Heart left ventricle (tissue), 16 donors: ENCODE measurements at regions not wholly inside any gene's neighbourhood (a gene's known extent, or its start where the extent isn't known, plus 50 kb on each side); places are given as distances from the start of the nearest gene placed in this dataset.
A peak's percentile ranks its signal among the peaks of the same experiment; 100 is the strongest.

Experiments
- ATAC-seq, 4 donors: fragments of 200-7000 bp; cut with Tn5 transposase; one replicate each; pipeline ENCODE4 v1.9.1; 2020 to 2022; ENCODE audit warnings: moderate library complexity in 4 of 4, mild to moderate bottlenecking in 3 of 4, moderate number of reproducible peaks in 1 of 4
- DNase-seq, 5 donors: peaks; one replicate each; pipeline ENCODE4 v3.0.0-alpha.2; 2020
- H3K27ac ChIP-seq, 12 donors: fragments of 200-600 bp; sonication (generic) in 4 of 12; one replicate each; pipeline versions ENCODE4 v1.5.0 to v1.8.0; 2016 to 2022; ENCODE audit warnings: mild to moderate bottlenecking in 2 of 12
- H3K27me3 ChIP-seq, 9 donors: fragments of 200-600 bp; sonication (generic) in 2 of 9; one replicate each; pipeline versions ENCODE4 v1.5.1 to v1.8.0; 2016 to 2022; ENCODE audit warnings: mild to moderate bottlenecking in 3 of 9
- H3K36me3 ChIP-seq, 9 donors: fragments of 200-600 bp; sonication (generic) in 2 of 9; one replicate each; pipeline versions ENCODE4 v1.5.0 to v1.8.0; 2018 to 2022; ENCODE audit warnings: mild to moderate bottlenecking in 2 of 9
- H3K4me1 ChIP-seq, 12 donors: fragments of 200-600 bp; sonication (generic) in 4 of 12; one replicate each; pipeline versions ENCODE4 v1.5.0 to v1.8.0; 2016 to 2022; ENCODE audit warnings: mild to moderate bottlenecking in 3 of 12
- H3K4me3 ChIP-seq, 12 donors: fragments of 200-600 bp; sonication (generic) in 4 of 12; one replicate each; pipeline versions ENCODE4 v1.5.0 to v1.8.0; 2017 to 2022; ENCODE audit warnings: mild to moderate bottlenecking in 9 of 12, moderate library complexity in 4 of 12
- H3K9me3 ChIP-seq, 12 donors: fragments of 200-600 bp; sonication (generic) in 4 of 12; one replicate each; pipeline versions ENCODE4 v1.5.0 to v1.8.0; 2016 to 2022; ENCODE audit warnings: mild to moderate bottlenecking in 1 of 12
- POLR2A ChIP-seq, 2 donors: fragments of 450-650 bp; IDR thresholded peaks; one replicate each; pipeline ENCODE4 v1.6.1; 2017; ENCODE audit warnings: antibody characterized with exemption in 2 of 2, mild to moderate bottlenecking in 2 of 2, moderate library complexity in 2 of 2
- WGBS, 4 donors: extraction: QIAGEN DNeasy Blood & Tissue Kit in 2 of 4; methylation state at CpG; one replicate each; pipeline versions ENCODE4 v1.1.5 to v1.1.7; 2013 to 2018; 5-methylcytosine and 5-hydroxymethylcytosine counted together
- intact Hi-C, 10 donors: fragments of 100-400 bp; cut with DNase I; formaldehyde crosslinking; loops; one replicate each; pipeline versions ENCODE4 v1.11.1 to v1.14.2; 2022
- TF ChIP-seq, protein P1 (sequence below), 12 donors: fragments of 200-600 bp; sonication (generic) in 4 of 12; IDR thresholded peaks; one replicate each; pipeline versions ENCODE4 v1.5.0 to v1.8.0; 2018 to 2022; ENCODE audit warnings: antibody characterized with exemption in 12 of 12, mild to moderate bottlenecking in 5 of 12
- donor health status: ischemic (EF 13 %, LVEDD 7.1; RV severe dilation, severe dysfunction).
- donor health status: healthy with polysubstance abuse.
- donor health status: DM: no; HTN: yes; CAD: no.
- donor health status: DM: no; HTN: no; CAD: no.
- donor health status: ischemic (EF 25% LVEDD 6.9; RV normal size, moderate dysfunction).
- donor health status: ischemic (EF 25% LVEDD 5.7; RV mildly dilated, moderate dysfunction).
- donor health status: healthy.
- donor health status: DM: yes; HTN: yes; CAD: no.
- donor health status: ischemic (EF 35%, LVEDD 5.7; RV mildly dilated, moderate dysfunction).
- donor health status: nonischemic (EF 11% LVEDD 7.7; RV severe dilation, severe dysfunction).
- donor health status: DM: yes; HTN: yes; CAD: no.
- donor health status: PGD.
- donor health status: ischemic (EF 29% LVEDD 5.4; RV normal size, mild dysfunction).
- donor health status: nonischemic (EF 23%, LVEDD 6.1; RV moderate dilation, normal function).

DNA sequence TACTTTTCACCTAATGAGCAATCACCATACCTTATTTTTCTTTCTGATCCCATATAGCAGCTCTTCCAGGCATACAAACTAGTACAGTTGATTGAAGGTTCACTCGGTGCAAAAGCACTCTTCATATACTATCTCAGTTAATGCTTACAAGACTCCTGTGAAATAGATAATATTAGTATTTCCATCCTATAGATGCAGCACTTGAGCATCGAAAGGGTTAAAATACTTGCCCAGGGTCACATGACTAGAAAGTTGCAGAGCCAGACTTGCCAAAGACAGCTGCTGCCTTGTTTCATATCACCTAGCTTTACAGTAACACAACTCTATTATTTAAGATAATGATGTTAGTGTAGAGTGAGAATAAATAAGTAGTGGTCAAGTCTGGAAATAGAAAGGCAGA lies 466.0 kb upstream of the TNP1 start:
- no peaks in the 10 kb centered on the region for H3K36me3 ChIP-seq
- DNase-seq (no peak), ATAC-seq (peak in 1 of 4 donors; percentile 22)
- TF ChIP-seq, protein P1, sequence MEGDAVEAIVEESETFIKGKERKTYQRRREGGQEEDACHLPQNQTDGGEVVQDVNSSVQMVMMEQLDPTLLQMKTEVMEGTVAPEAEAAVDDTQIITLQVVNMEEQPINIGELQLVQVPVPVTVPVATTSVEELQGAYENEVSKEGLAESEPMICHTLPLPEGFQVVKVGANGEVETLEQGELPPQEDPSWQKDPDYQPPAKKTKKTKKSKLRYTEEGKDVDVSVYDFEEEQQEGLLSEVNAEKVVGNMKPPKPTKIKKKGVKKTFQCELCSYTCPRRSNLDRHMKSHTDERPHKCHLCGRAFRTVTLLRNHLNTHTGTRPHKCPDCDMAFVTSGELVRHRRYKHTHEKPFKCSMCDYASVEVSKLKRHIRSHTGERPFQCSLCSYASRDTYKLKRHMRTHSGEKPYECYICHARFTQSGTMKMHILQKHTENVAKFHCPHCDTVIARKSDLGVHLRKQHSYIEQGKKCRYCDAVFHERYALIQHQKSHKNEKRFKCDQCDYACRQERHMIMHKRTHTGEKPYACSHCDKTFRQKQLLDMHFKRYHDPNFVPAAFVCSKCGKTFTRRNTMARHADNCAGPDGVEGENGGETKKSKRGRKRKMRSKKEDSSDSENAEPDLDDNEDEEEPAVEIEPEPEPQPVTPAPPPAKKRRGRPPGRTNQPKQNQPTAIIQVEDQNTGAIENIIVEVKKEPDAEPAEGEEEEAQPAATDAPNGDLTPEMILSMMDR (IDR thresholded peaks at IDR 0.05), result no peak
- no peak for TF ChIP-seq POLR2A (IDR thresholded peaks at IDR 0.05)
- peaks cover 0 to 30% (median 0%) of the 10 kb centered on the region in 12 donors for H3K4me1 ChIP-seq
- no peak overlapping the region for H3K27ac ChIP-seq
- peaks cover 0 to 14% (median 0%) of the 10 kb centered on the region in 12 donors for H3K9me3 ChIP-seq
- intact Hi-C loops, result no loop called here
- H3K4me3 ChIP-seq, result no peak overlapping the region
- peaks cover 0 to 7% (median 0%) of the 10 kb centered on the region in 9 donors for H3K27me3 ChIP-seq
- WGBS, 4 donors, result 66 to 77% (median 72%) methylated on average over 2 of the region's 2 CpGs

DNA sequence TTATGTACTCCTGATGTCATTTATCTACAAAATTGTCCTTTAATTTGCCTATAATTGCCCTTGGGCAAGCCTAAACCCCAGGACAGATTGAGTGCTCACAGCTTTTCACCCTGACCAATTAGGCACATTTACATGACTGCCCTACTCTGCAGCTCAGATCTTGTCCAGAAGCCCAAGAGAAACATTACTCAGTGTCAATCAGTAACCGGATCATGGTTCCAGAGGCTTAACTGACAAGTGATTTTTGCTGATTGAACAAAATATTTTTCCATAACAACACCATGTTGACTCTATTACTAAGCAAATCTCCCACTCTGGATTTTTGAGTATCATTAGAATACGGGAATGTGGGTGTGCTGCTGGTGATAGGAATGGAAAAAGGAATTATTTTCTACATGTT lies 465.4 kb upstream of the TNP1 start:
- H3K36me3 ChIP-seq, result no peaks in the 10 kb centered on the region

GRCh38 chr2:217316743-217317142 lies 456.9 kb upstream of the TNP1 start:
- Histone ChIP-seq H3K4me1 (peaks cover 0 to 12% (median 0%) of the 10 kb centered on the region in 12 donors), H3K27me3 (peaks cover 0 to 43% (median 0%) of the 10 kb centered on the region in 9 donors), H3K9me3 (peaks cover 0 to 12% (median 0%) of the 10 kb centered on the region in 12 donors), H3K36me3 (no peaks in the 10 kb centered on the region), H3K4me3 (no peak overlapping the region), H3K27ac (no peak overlapping the region)
- intact Hi-C loops, result no loop called here
- DNase-seq (no peak), ATAC-seq (peak in 1 of 4 donors; percentile 36)
- TF ChIP-seq, protein P1 (IDR thresholded peaks at IDR 0.05), result no peak
- no peak for TF ChIP-seq POLR2A (IDR thresholded peaks at IDR 0.05)
- WGBS, 4 donors, result 40 to 52% (median 46%) methylated on average over 1 of the region's 1 CpG

More for the DNA sequence above, 465.4 kb upstream of the TNP1 start:
- Histone ChIP-seq H3K4me1 (peaks cover 0 to 28% (median 0%) of the 10 kb centered on the region in 12 donors), H3K27me3 (peaks cover 0 to 7% (median 0%) of the 10 kb centered on the region in 9 donors), H3K9me3 (peaks cover 0 to 14% (median 0%) of the 10 kb centered on the region in 12 donors), H3K4me3 (no peak overlapping the region), H3K27ac (no peak overlapping the region)
- ATAC-seq (no peak), DNase-seq (no peak)
- TF ChIP-seq POLR2A (IDR thresholded peaks at IDR 0.05), result no peak
- TF ChIP-seq, protein P1 (IDR thresholded peaks at IDR 0.05), result no peak
- 85 to 91% (median 88%) methylated on average over 2 of the region's 2 CpGs for WGBS, 4 donors
- intact Hi-C loops, result no loop called here

DNA sequence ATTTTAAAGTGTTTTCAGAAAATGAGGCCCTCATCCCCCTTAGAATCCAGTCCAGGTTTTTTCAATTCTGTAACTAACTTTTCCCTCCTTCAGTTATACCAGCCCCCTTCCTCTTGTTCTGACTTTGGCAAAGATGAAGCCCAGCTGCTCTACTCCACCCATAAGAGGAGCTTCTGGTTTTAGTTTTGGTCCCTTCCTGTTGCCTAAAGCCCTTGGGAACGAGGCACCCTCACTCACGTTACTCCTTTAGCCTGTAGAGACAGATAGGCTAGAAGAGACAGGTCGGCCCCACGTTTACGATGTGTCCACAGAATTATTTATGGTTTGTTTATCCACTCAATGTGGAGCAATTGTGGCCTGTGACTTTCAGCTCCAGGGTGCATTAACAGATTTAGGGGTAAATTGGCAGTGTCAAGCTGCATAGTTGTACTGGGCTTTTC lies 454.2 kb upstream of the TNP1 start:
- no peak for ATAC-seq
- peaks cover 0 to 43% (median 0%) of the 10 kb centered on the region in 9 donors for H3K27me3 ChIP-seq
- peaks cover 0 to 12% (median 0%) of the 10 kb centered on the region in 12 donors for H3K9me3 ChIP-seq
- no peaks in the 10 kb centered on the region for H3K36me3 ChIP-seq
- intact Hi-C loops, result no loop called here
- 65 to 73% (median 69%) methylated on average over 5 of the region's 5 CpGs for WGBS, 4 donors
- no peak overlapping the region for H3K4me3 ChIP-seq
- H3K4me1 ChIP-seq, result peaks cover 0 to 12% (median 0%) of the 10 kb centered on the region in 12 donors
- no peak for TF ChIP-seq POLR2A (IDR thresholded peaks at IDR 0.05)
- TF ChIP-seq, protein P1 (IDR thresholded peaks at IDR 0.05), result no peak
- no peak for DNase-seq
- H3K27ac ChIP-seq, result no peak overlapping the region
